ENCODE measurements at regions not wholly inside any gene's neighbourhood (a gene's known extent, or its start where the extent isn't known, plus 50 kb on each side); places are given as distances from the start of the nearest gene placed in this dataset.

- no peak for TF ChIP-seq POLR2AphosphoS5 (IDR thresholded peaks at IDR 0.05)
- TF ChIP-seq, protein P1, sequence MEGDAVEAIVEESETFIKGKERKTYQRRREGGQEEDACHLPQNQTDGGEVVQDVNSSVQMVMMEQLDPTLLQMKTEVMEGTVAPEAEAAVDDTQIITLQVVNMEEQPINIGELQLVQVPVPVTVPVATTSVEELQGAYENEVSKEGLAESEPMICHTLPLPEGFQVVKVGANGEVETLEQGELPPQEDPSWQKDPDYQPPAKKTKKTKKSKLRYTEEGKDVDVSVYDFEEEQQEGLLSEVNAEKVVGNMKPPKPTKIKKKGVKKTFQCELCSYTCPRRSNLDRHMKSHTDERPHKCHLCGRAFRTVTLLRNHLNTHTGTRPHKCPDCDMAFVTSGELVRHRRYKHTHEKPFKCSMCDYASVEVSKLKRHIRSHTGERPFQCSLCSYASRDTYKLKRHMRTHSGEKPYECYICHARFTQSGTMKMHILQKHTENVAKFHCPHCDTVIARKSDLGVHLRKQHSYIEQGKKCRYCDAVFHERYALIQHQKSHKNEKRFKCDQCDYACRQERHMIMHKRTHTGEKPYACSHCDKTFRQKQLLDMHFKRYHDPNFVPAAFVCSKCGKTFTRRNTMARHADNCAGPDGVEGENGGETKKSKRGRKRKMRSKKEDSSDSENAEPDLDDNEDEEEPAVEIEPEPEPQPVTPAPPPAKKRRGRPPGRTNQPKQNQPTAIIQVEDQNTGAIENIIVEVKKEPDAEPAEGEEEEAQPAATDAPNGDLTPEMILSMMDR (IDR thresholded peaks at IDR 0.05): no peak
- no peak for TF ChIP-seq EP300 (IDR thresholded peaks at IDR 0.05)
- no peak for TF ChIP-seq POLR2A (IDR thresholded peaks at IDR 0.05)
These were observed 1212.4 kb downstream of the PCDH18 start for GRCh38 chr4:136319789-136320464.

Data from stomach (tissue), 4 donors.